ENCODE measurements at regions not wholly inside any gene's neighbourhood (a gene's known extent, or its start where the extent isn't known, plus 50 kb on each side); places are given as distances from the start of the nearest gene placed in this dataset.

DNA sequence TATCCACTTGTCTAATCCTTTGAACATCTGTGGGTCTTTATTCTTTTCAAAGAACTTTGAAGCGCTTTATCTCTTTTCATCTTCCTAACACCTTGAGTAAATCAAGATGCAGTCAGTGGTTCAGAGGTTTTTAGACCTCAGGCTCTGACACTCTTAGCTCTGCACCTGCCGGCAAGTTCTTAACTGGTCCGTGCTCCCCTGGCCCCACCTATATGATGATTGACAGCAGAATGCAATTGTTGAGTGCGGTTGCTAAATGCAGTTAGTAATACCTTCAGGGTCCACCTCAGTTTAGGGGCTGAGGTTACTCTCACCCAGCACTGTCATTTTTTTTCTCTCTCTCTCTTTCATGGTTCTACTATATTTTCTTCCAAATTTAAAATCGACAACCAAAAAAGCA is 854.2 kb upstream of the AUTS2 start:
- no peak overlapping the region for H3K27ac ChIP-seq (ENCODE audit: low read depth)
- DNase-seq (ENCODE audit: low spot score) (no peak), ATAC-seq (no peak)
- H4K20me1 ChIP-seq (replicated peaks; ENCODE audit: insufficient read depth): no peaks in the 10 kb centered on the region
- Mint-ChIP-seq H3K9me3 (peaks cover 87% of the 10 kb centered on the region), H3K36me3 (ENCODE audit: low read depth) (peaks cover 40% of the 10 kb centered on the region), H3K27ac (no peak overlapping the region), H3K27me3 (ENCODE audit: insufficient read depth, low read depth, poor library complexity) (peaks cover 8% of the 10 kb centered on the region), H3K4me3 (no peak overlapping the region), H3K4me1 (no peaks in the 10 kb centered on the region)
- H3K4me2 ChIP-seq: no peak overlapping the region
- H2AFZ ChIP-seq: no peak overlapping the region
- no peaks in the 10 kb centered on the region for H3K4me1 ChIP-seq (ENCODE audit: insufficient read depth)
- H3F3A ChIP-seq (replicated peaks; ENCODE audit: low read depth): no peaks in the 10 kb centered on the region
- H3K79me2 ChIP-seq (replicated peaks; ENCODE audit: insufficient read depth): no peaks in the 10 kb centered on the region
- no peaks in the 10 kb centered on the region for H3K36me3 ChIP-seq (ENCODE audit: insufficient read depth)
- no peak overlapping the region for H3K4me3 ChIP-seq
- TF ChIP-seq JUNB (IDR thresholded peaks at IDR 0.05; ENCODE audit: unreplicated experiment) (no peak), STAT1 (IDR thresholded peaks at IDR 0.05; ENCODE audit: unreplicated experiment) (no peak), ZNF114 (CRISPR knock-in tag; IDR thresholded peaks at IDR 0.05) (no peak), ZNF331 (CRISPR knock-in tag; IDR thresholded peaks at IDR 0.05; ENCODE audit: low read depth) (no peak), POLR2AphosphoS5 (IDR thresholded peaks at IDR 0.05; ENCODE audit: low read depth) (no peak), CREB1 (CRISPR knock-in tag; IDR thresholded peaks at IDR 0.05; ENCODE audit: low read depth) (no peak), EZH2phosphoT487 (IDR thresholded peaks at IDR 0.05; ENCODE audit: unreplicated experiment) (no peak), NANOG (IDR thresholded peaks at IDR 0.05; ENCODE audit: borderline replicate concordance) (no peak), EZH2 (IDR thresholded peaks at IDR 0.05; ENCODE audit: low read depth, unreplicated experiment) (no peak)
- TF ChIP-seq, protein P1, sequence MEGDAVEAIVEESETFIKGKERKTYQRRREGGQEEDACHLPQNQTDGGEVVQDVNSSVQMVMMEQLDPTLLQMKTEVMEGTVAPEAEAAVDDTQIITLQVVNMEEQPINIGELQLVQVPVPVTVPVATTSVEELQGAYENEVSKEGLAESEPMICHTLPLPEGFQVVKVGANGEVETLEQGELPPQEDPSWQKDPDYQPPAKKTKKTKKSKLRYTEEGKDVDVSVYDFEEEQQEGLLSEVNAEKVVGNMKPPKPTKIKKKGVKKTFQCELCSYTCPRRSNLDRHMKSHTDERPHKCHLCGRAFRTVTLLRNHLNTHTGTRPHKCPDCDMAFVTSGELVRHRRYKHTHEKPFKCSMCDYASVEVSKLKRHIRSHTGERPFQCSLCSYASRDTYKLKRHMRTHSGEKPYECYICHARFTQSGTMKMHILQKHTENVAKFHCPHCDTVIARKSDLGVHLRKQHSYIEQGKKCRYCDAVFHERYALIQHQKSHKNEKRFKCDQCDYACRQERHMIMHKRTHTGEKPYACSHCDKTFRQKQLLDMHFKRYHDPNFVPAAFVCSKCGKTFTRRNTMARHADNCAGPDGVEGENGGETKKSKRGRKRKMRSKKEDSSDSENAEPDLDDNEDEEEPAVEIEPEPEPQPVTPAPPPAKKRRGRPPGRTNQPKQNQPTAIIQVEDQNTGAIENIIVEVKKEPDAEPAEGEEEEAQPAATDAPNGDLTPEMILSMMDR (conservative IDR thresholded peaks at IDR 0.05; ENCODE audit: low read depth in 2 of 2): no peak
- TF ChIP-seq, protein P2, sequence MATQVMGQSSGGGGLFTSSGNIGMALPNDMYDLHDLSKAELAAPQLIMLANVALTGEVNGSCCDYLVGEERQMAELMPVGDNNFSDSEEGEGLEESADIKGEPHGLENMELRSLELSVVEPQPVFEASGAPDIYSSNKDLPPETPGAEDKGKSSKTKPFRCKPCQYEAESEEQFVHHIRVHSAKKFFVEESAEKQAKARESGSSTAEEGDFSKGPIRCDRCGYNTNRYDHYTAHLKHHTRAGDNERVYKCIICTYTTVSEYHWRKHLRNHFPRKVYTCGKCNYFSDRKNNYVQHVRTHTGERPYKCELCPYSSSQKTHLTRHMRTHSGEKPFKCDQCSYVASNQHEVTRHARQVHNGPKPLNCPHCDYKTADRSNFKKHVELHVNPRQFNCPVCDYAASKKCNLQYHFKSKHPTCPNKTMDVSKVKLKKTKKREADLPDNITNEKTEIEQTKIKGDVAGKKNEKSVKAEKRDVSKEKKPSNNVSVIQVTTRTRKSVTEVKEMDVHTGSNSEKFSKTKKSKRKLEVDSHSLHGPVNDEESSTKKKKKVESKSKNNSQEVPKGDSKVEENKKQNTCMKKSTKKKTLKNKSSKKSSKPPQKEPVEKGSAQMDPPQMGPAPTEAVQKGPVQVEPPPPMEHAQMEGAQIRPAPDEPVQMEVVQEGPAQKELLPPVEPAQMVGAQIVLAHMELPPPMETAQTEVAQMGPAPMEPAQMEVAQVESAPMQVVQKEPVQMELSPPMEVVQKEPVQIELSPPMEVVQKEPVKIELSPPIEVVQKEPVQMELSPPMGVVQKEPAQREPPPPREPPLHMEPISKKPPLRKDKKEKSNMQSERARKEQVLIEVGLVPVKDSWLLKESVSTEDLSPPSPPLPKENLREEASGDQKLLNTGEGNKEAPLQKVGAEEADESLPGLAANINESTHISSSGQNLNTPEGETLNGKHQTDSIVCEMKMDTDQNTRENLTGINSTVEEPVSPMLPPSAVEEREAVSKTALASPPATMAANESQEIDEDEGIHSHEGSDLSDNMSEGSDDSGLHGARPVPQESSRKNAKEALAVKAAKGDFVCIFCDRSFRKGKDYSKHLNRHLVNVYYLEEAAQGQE (IDR thresholded peaks at IDR 0.05; ENCODE audit: unreplicated experiment): no peak
- TF ChIP-seq, protein P3, sequence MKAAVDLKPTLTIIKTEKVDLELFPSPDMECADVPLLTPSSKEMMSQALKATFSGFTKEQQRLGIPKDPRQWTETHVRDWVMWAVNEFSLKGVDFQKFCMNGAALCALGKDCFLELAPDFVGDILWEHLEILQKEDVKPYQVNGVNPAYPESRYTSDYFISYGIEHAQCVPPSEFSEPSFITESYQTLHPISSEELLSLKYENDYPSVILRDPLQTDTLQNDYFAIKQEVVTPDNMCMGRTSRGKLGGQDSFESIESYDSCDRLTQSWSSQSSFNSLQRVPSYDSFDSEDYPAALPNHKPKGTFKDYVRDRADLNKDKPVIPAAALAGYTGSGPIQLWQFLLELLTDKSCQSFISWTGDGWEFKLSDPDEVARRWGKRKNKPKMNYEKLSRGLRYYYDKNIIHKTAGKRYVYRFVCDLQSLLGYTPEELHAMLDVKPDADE (IDR thresholded peaks at IDR 0.05): no peak
- TF ChIP-seq, protein P4, sequence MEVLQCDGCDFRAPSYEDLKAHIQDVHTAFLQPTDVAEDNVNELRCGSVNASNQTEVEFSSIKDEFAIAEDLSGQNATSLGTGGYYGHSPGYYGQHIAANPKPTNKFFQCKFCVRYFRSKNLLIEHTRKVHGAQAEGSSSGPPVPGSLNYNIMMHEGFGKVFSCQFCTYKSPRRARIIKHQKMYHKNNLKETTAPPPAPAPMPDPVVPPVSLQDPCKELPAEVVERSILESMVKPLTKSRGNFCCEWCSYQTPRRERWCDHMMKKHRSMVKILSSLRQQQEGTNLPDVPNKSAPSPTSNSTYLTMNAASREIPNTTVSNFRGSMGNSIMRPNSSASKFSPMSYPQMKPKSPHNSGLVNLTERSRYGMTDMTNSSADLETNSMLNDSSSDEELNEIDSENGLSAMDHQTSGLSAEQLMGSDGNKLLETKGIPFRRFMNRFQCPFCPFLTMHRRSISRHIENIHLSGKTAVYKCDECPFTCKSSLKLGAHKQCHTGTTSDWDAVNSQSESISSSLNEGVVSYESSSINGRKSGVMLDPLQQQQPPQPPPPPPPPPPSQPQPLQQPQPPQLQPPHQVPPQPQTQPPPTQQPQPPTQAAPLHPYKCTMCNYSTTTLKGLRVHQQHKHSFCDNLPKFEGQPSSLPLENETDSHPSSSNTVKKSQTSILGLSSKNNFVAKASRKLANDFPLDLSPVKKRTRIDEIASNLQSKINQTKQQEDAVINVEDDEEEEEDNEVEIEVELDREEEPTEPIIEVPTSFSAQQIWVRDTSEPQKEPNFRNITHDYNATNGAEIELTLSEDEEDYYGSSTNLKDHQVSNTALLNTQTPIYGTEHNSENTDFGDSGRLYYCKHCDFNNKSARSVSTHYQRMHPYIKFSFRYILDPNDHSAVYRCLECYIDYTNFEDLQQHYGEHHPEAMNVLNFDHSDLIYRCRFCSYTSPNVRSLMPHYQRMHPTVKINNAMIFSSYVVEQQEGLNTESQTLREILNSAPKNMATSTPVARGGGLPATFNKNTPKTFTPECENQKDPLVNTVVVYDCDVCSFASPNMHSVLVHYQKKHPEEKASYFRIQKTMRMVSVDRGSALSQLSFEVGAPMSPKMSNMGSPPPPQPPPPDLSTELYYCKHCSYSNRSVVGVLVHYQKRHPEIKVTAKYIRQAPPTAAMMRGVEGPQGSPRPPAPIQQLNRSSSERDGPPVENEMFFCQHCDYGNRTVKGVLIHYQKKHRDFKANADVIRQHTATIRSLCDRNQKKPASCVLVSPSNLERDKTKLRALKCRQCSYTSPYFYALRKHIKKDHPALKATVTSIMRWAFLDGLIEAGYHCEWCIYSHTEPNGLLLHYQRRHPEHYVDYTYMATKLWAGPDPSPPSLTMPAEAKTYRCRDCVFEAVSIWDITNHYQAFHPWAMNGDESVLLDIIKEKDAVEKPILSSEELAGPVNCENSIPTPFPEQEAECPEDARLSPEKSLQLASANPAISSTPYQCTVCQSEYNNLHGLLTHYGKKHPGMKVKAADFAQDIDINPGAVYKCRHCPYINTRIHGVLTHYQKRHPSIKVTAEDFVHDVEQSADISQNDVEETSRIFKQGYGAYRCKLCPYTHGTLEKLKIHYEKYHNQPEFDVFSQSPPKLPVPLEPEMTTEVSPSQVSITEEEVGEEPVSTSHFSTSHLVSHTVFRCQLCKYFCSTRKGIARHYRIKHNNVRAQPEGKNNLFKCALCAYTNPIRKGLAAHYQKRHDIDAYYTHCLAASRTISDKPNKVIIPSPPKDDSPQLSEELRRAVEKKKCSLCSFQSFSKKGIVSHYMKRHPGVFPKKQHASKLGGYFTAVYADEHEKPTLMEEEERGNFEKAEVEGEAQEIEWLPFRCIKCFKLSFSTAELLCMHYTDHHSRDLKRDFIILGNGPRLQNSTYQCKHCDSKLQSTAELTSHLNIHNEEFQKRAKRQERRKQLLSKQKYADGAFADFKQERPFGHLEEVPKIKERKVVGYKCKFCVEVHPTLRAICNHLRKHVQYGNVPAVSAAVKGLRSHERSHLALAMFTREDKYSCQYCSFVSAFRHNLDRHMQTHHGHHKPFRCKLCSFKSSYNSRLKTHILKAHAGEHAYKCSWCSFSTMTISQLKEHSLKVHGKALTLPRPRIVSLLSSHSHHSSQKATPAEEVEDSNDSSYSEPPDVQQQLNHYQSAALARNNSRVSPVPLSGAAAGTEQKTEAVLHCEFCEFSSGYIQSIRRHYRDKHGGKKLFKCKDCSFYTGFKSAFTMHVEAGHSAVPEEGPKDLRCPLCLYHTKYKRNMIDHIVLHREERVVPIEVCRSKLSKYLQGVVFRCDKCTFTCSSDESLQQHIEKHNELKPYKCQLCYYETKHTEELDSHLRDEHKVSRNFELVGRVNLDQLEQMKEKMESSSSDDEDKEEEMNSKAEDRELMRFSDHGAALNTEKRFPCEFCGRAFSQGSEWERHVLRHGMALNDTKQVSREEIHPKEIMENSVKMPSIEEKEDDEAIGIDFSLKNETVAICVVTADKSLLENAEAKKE (CRISPR knock-in tag; IDR thresholded peaks at IDR 0.05): no peak
- no peaks in the 10 kb centered on the region for H3K27me3 ChIP-seq (ENCODE audit: insufficient read depth)
- no peaks in the 10 kb centered on the region for H3K9me2 ChIP-seq (ENCODE audit: insufficient read depth)
